Liver (tissue), 7 donors: ENCODE measurements at regions not wholly inside any gene's neighbourhood (a gene's known extent, or its start where the extent isn't known, plus 50 kb on each side); places are given as distances from the start of the nearest gene placed in this dataset.
"Not testable (repeated sequence)": the region's sequence is repeated elsewhere in the genome, so short reads cannot be mapped to it uniquely, and the experiment has no call there.

Experiments
- DNase-seq: peaks from one replicate; pipeline ENCODE4 v3.0.0-alpha.2; 2017; ENCODE audit warnings: low spot score
- H3K27ac ChIP-seq, 2 donors: one replicate each; pipeline ENCODE4 v1.7.0; 2013; ENCODE audit warnings: inconsistent platforms in 2 of 2, low read length in 2 of 2, control low read depth in 1 of 2, low read depth in 1 of 2, mild to moderate bottlenecking in 1 of 2
- H3K27me3 ChIP-seq, 4 donors: one replicate each; pipeline versions ENCODE4 v1.6.1 to v1.7.0; 2013; ENCODE audit warnings: low read length in 3 of 4, inconsistent platforms in 1 of 4, mild to moderate bottlenecking in 1 of 4, moderate library complexity in 1 of 4; ENCODE audit not compliant: control insufficient read depth in 4 of 4, insufficient read depth in 4 of 4
- H3K36me3 ChIP-seq, 4 donors: one replicate each; pipeline versions ENCODE4 v1.6.1 to v1.7.0; 2013; ENCODE audit warnings: low read length in 3 of 4, mild to moderate bottlenecking in 3 of 4, low read depth in 1 of 4, moderate library complexity in 1 of 4; ENCODE audit not compliant: control insufficient read depth in 4 of 4, insufficient read depth in 3 of 4
- H3K4me1 ChIP-seq, 4 donors: one replicate each; pipeline versions ENCODE4 v1.6.1 to v1.7.0; 2013; ENCODE audit warnings: low read length in 3 of 4, mild to moderate bottlenecking in 3 of 4, moderate library complexity in 1 of 4; ENCODE audit not compliant: control insufficient read depth in 4 of 4, insufficient read depth in 4 of 4
- H3K4me3 ChIP-seq, 3 donors: one replicate each; pipeline versions ENCODE4 v1.6.1 to v1.7.0; 2013; ENCODE audit warnings: low read length in 3 of 3, control low read depth in 1 of 3, low read depth in 1 of 3, mild to moderate bottlenecking in 1 of 3
- H3K9ac ChIP-seq, 2 donors: one replicate each; pipeline ENCODE4 v1.7.0; 2013; ENCODE audit warnings: low read length in 2 of 2, mild to moderate bottlenecking in 2 of 2, moderate library complexity in 2 of 2, control low read depth in 1 of 2, low read depth in 1 of 2
- H3K9me3 ChIP-seq, 4 donors: one replicate each; pipeline versions ENCODE4 v1.6.1 to v1.7.0; 2013; ENCODE audit warnings: low read length in 3 of 4; ENCODE audit not compliant: control insufficient read depth in 4 of 4
- EGR1 ChIP-seq, 2 donors: IDR thresholded peaks; 2 replicates each; pipeline ENCODE4 v1.6.1; 2016 to 2018; ENCODE audit warnings: antibody characterized with exemption in 2 of 2, low read depth in 2 of 2
- FOXA1 ChIP-seq: IDR thresholded peaks from 2 replicates; pipeline ENCODE4 v1.6.1; 2016; ENCODE audit warnings: antibody characterized with exemption
- FOXA2 ChIP-seq: IDR thresholded peaks from 2 replicates; pipeline ENCODE4 v1.6.1; 2016; ENCODE audit warnings: antibody characterized with exemption
- GABPA ChIP-seq, 2 donors: IDR thresholded peaks in 1 of 2; conservative IDR thresholded peaks in 1 of 2; 2 replicates each; pipeline ENCODE4 v1.6.1; 2016; ENCODE audit warnings: antibody characterized with exemption in 2 of 2, mild to moderate bottlenecking in 1 of 2, moderate library complexity in 1 of 2
- HNF4G ChIP-seq: IDR thresholded peaks from 2 replicates; pipeline ENCODE4 v1.6.1; 2016; ENCODE audit warnings: antibody characterized with exemption
- JUND ChIP-seq, 2 donors: IDR thresholded peaks; 2 replicates each; pipeline ENCODE4 v1.6.1; 2016; ENCODE audit warnings: antibody characterized with exemption in 2 of 2
- NR2F2 ChIP-seq: IDR thresholded peaks from 2 replicates; pipeline ENCODE4 v1.6.1; 2016; ENCODE audit warnings: antibody characterized with exemption
- RAD21 ChIP-seq, 2 donors: IDR thresholded peaks; 2 replicates each; pipeline ENCODE4 v1.6.1; 2016; ENCODE audit warnings: antibody characterized with exemption in 2 of 2, mild to moderate bottlenecking in 2 of 2
- RXRA ChIP-seq, 2 donors: IDR thresholded peaks; 2 replicates each; pipeline ENCODE4 v1.6.1; 2017 to 2018; ENCODE audit warnings: antibody characterized with exemption in 2 of 2, mild to moderate bottlenecking in 1 of 2
- SP1 ChIP-seq: IDR thresholded peaks from 2 replicates; pipeline ENCODE4 v1.6.1; 2018; ENCODE audit warnings: antibody characterized with exemption, mild to moderate bottlenecking
- TAF1 ChIP-seq: conservative IDR thresholded peaks from 2 replicates; pipeline ENCODE4 v1.6.1; 2016; ENCODE audit warnings: antibody characterized with exemption, mild to moderate bottlenecking
- YY1 ChIP-seq: IDR thresholded peaks from 2 replicates; pipeline ENCODE4 v1.6.1; 2016; ENCODE audit warnings: antibody characterized with exemption, mild to moderate bottlenecking
- WGBS: extraction: QIAGEN DNeasy Blood & Tissue Kit; methylation state at CpG from one replicate; pipeline ENCODE4 v1.1.7; 2013; 5-methylcytosine and 5-hydroxymethylcytosine counted together
- TF ChIP-seq, protein P1 (sequence below): IDR thresholded peaks from 2 replicates; pipeline ENCODE4 v1.6.1; 2016; ENCODE audit warnings: antibody characterized with exemption, mild to moderate bottlenecking
- TF ChIP-seq, protein P2 (sequence below): IDR thresholded peaks from 2 replicates; pipeline ENCODE4 v1.6.1; 2016; ENCODE audit warnings: antibody characterized with exemption
- donor health status: healthy.
- donor health status: healthy.
- donor health status: healthy.
- donor health status: healthy.

DNA sequence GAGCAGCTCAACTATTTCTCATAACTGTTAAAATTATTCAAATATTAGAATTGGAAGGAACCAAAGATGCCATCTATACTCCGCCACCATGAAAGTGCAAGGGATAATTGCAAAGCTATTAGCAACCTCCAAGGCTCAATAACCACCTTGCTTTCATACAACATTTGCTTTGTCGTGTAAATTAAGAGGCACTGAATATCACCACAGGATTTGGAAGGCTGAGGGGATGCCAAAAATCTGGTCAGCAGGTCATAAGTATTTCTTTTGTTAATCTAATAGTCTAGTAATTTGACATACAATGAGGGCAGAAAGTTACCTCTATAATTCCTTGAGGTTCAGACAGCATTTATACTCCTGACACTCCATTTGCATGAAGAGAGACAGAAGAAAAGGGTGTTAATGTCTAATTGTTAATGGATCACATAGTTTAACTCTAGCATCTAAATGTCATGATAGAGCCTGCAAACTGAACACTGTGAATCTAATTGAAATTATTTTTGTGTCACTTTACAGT, 200.9 kb upstream of the DIAPH2 start:
- no peaks in the 10 kb centered on the region for H3K9me3 ChIP-seq
- WGBS: 95% methylated on average over 2 of the region's 2 CpGs
- H3K4me1 ChIP-seq: no peaks in the 10 kb centered on the region
- H3K27me3 ChIP-seq: no peaks in the 10 kb centered on the region
- TF ChIP-seq RXRA (IDR thresholded peaks at IDR 0.05): no peak
- no peak for TF ChIP-seq RAD21 (IDR thresholded peaks at IDR 0.05)
- H3K9ac ChIP-seq: no peak overlapping the region
- no peaks in the 10 kb centered on the region for H3K36me3 ChIP-seq
- no peak overlapping the region for H3K27ac ChIP-seq
- no peak for DNase-seq
- no peak overlapping the region for H3K4me3 ChIP-seq

- WGBS: 89% methylated on average over 11 of the region's 11 CpGs
Observed at GRCh38 chrX:96486687-96487086, 198.0 kb upstream of the DIAPH2 start.

GRCh38 chrX:96502507-96502906, 182.1 kb upstream of the DIAPH2 start:
- WGBS: 41% methylated on average over 2 of the region's 2 CpGs
- Histone ChIP-seq H3K4me3 (no peak overlapping the region), H3K27ac (no peak overlapping the region), H3K9me3 (no peaks in the 10 kb centered on the region), H3K27me3 (no peaks in the 10 kb centered on the region), H3K4me1 (no peaks in the 10 kb centered on the region), H3K9ac (no peak overlapping the region), H3K36me3 (no peaks in the 10 kb centered on the region)
- DNase-seq: no peak
- no peak for TF ChIP-seq RXRA (IDR thresholded peaks at IDR 0.05)
- TF ChIP-seq RAD21 (IDR thresholded peaks at IDR 0.05): no peak

More at GRCh38 chrX:96486687-96487086, 198.0 kb upstream of the DIAPH2 start:
- not testable (repeated sequence) for H3K9me3 ChIP-seq, DNase-seq, H3K36me3 ChIP-seq, H3K27ac ChIP-seq, H3K4me3 ChIP-seq, H3K27me3 ChIP-seq, H3K9ac ChIP-seq, H3K4me1 ChIP-seq

- not testable (repeated sequence) for H3K4me1 ChIP-seq, DNase-seq, H3K9ac ChIP-seq, H3K27ac ChIP-seq, H3K27me3 ChIP-seq, H3K36me3 ChIP-seq, H3K9me3 ChIP-seq, H3K4me3 ChIP-seq
- 85% methylated on average over 2 of the region's 2 CpGs for WGBS
Observed at GRCh38 chrX:96529386-96529785, 155.3 kb upstream of the DIAPH2 start.

DNA sequence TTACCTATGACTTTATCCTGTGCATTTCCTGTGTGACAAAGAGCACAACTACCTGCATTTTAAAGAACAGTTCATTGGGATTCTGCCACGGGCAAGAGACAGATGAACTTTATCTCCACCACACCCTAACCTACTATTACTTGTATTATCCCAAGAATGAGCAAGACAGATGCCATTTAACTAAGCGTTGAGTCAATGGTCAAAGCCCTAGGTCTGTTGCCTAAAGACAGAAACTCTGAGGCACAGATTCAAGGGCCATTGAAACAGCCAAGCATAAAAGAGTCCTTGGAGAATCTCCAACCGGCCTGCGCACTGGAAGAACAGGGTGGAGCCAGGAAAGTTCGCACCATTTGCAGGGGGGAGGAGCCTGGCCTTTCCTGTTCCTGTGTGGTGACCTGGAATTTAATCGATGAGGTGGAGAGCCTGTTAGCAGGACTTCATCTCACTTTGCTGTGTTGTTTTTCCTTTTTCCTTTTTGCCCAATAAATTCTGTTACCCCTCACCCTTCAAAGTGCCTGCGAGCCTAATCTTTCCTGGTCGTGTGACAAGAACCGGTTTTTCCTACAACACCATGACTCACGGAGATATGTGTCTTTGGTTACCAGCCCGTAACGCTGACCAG, 146.4 kb upstream of the DIAPH2 start:
- Histone ChIP-seq H3K36me3 (no peaks in the 10 kb centered on the region), H3K4me1 (no peaks in the 10 kb centered on the region), H3K27me3 (no peaks in the 10 kb centered on the region), H3K9ac (no peak overlapping the region), H3K27ac (no peak overlapping the region), H3K4me3 (no peak overlapping the region), H3K9me3 (no peaks in the 10 kb centered on the region)
- DNase-seq: no peak
- 80% methylated on average over 12 of the region's 12 CpGs for WGBS
- TF ChIP-seq FOXA2 (no peak), JUND (IDR thresholded peaks at IDR 0.05) (no peak), RAD21 (IDR thresholded peaks at IDR 0.05) (no peak), NR2F2 (no peak), RXRA (IDR thresholded peaks at IDR 0.05) (no peak), FOXA1 (no peak), HNF4G (no peak), EGR1 (IDR thresholded peaks at IDR 0.05; ENCODE audit: low read depth in 2 of 2) (no peak), YY1 (no peak), SP1 (no peak), TAF1 (no peak), GABPA (IDR thresholded peaks at IDR 0.05 in 1 of 2, conservative IDR thresholded peaks at IDR 0.05 in 1 of 2) (no peak)
- TF ChIP-seq, protein P1, sequence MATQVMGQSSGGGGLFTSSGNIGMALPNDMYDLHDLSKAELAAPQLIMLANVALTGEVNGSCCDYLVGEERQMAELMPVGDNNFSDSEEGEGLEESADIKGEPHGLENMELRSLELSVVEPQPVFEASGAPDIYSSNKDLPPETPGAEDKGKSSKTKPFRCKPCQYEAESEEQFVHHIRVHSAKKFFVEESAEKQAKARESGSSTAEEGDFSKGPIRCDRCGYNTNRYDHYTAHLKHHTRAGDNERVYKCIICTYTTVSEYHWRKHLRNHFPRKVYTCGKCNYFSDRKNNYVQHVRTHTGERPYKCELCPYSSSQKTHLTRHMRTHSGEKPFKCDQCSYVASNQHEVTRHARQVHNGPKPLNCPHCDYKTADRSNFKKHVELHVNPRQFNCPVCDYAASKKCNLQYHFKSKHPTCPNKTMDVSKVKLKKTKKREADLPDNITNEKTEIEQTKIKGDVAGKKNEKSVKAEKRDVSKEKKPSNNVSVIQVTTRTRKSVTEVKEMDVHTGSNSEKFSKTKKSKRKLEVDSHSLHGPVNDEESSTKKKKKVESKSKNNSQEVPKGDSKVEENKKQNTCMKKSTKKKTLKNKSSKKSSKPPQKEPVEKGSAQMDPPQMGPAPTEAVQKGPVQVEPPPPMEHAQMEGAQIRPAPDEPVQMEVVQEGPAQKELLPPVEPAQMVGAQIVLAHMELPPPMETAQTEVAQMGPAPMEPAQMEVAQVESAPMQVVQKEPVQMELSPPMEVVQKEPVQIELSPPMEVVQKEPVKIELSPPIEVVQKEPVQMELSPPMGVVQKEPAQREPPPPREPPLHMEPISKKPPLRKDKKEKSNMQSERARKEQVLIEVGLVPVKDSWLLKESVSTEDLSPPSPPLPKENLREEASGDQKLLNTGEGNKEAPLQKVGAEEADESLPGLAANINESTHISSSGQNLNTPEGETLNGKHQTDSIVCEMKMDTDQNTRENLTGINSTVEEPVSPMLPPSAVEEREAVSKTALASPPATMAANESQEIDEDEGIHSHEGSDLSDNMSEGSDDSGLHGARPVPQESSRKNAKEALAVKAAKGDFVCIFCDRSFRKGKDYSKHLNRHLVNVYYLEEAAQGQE: no peak
- TF ChIP-seq, protein P2, sequence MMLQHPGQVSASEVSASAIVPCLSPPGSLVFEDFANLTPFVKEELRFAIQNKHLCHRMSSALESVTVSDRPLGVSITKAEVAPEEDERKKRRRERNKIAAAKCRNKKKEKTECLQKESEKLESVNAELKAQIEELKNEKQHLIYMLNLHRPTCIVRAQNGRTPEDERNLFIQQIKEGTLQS: no peak
